ENCODE measurements at regions not wholly inside any gene's neighbourhood (a gene's known extent, or its start where the extent isn't known, plus 50 kb on each side); places are given as distances from the start of the nearest gene placed in this dataset.

DNA sequence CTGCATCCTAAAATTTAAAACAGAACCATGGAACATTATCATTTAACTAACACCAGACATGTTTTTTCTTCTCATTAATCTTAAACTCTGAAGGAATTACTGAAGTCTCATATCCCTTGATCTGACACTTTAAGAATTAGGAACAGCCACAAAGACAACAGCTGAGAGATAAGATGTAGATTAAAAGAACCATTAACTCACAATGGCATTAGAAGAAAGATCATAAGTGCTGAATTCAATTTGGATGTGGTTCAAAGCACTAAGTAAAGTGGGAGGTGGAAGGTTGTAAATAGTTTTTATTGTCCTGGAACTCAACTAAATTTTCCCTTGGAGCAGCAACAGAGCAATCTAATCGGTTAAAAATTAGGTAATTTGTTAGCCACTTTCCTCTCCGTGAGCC lies 199.0 kb upstream of the ATP2B1 start:
- Histone ChIP-seq H3K4me3 (replicated peaks in 1 of 4; ENCODE audit: control extremely low read depth in 1 of 4, insufficient read depth in 1 of 4, low read depth in 3 of 4, low read length in 4 of 4) (no peak overlapping the region), H4K20me1 (ENCODE audit: control insufficient read depth, extremely low read depth, insufficient read depth, low read length) (no peaks in the 10 kb centered on the region), H3K79me2 (ENCODE audit: control insufficient read depth, insufficient read depth, low read length) (no peaks in the 10 kb centered on the region), H3K4me1 (ENCODE audit: control insufficient read depth, extremely low read depth, insufficient read depth, low read length) (no peaks in the 10 kb centered on the region), H2AFZ (ENCODE audit: low read length) (no peak overlapping the region), H3K27ac (ENCODE audit: insufficient read depth, low read length) (no peak overlapping the region), H3K9me3 (ENCODE audit: control insufficient read depth, insufficient read depth, low read depth, low read length) (no peaks in the 10 kb centered on the region), H3K4me2 (ENCODE audit: extremely low read depth, insufficient read depth, low read length) (no peak overlapping the region), H3K27me3 (ENCODE audit: control insufficient read depth, insufficient read depth, low read length) (no peaks in the 10 kb centered on the region), H3K9ac (ENCODE audit: insufficient read depth, low read length) (no peak overlapping the region), H3K36me3 (ENCODE audit: control insufficient read depth, insufficient read depth, low read length) (no peaks in the 10 kb centered on the region)
- TF ChIP-seq EZH2 (IDR thresholded peaks at IDR 0.05; ENCODE audit: low read length, missing control alignments), result no peak
- TF ChIP-seq, protein P1, sequence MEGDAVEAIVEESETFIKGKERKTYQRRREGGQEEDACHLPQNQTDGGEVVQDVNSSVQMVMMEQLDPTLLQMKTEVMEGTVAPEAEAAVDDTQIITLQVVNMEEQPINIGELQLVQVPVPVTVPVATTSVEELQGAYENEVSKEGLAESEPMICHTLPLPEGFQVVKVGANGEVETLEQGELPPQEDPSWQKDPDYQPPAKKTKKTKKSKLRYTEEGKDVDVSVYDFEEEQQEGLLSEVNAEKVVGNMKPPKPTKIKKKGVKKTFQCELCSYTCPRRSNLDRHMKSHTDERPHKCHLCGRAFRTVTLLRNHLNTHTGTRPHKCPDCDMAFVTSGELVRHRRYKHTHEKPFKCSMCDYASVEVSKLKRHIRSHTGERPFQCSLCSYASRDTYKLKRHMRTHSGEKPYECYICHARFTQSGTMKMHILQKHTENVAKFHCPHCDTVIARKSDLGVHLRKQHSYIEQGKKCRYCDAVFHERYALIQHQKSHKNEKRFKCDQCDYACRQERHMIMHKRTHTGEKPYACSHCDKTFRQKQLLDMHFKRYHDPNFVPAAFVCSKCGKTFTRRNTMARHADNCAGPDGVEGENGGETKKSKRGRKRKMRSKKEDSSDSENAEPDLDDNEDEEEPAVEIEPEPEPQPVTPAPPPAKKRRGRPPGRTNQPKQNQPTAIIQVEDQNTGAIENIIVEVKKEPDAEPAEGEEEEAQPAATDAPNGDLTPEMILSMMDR (conservative IDR thresholded peaks at IDR 0.05 in 1 of 2, IDR thresholded peaks at IDR 0.05 in 1 of 2; ENCODE audit: low read depth in 1 of 2, low read length in 2 of 2), result no peak
- peak in 1 of 2 donors; percentile 55 for DNase-seq (ENCODE audit: low read depth in 2 of 2)

DNA sequence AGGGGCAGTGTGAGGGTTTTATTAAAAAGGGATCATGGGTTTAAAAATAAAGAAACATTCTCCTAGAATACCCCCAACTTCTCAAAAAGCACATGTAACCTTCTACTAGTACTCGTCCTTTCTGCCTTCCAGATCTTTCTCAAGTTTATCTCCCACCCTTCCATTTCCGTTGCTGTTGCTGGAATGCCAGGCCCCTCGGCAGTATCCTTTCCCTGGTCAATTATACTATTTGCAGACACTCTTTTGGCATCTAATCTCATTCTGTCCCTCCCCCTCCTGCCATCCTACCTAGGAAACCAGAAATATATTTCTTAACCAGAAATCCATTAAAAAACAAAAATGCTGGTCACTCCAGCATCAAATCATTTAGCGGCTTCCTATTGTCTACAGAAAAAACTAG lies 198.2 kb upstream of the ATP2B1 start:
- H3K4me3 ChIP-seq (replicated peaks in 1 of 4; ENCODE audit: control extremely low read depth in 1 of 4, insufficient read depth in 1 of 4, low read depth in 3 of 4, low read length in 4 of 4), result no peak overlapping the region
- no peaks in the 10 kb centered on the region for H3K9me3 ChIP-seq (ENCODE audit: control insufficient read depth, insufficient read depth, low read depth, low read length)
- H3K4me1 ChIP-seq (ENCODE audit: control insufficient read depth, extremely low read depth, insufficient read depth, low read length), result no peaks in the 10 kb centered on the region
- H4K20me1 ChIP-seq (ENCODE audit: control insufficient read depth, extremely low read depth, insufficient read depth, low read length), result no peaks in the 10 kb centered on the region
- H2AFZ ChIP-seq (ENCODE audit: low read length), result no peak overlapping the region
- H3K9ac ChIP-seq (ENCODE audit: insufficient read depth, low read length), result no peak overlapping the region
- no peak overlapping the region for H3K4me2 ChIP-seq (ENCODE audit: extremely low read depth, insufficient read depth, low read length)
- no peak for DNase-seq (ENCODE audit: low read depth in 2 of 2)
- no peaks in the 10 kb centered on the region for H3K36me3 ChIP-seq (ENCODE audit: control insufficient read depth, insufficient read depth, low read length)
- H3K27me3 ChIP-seq (ENCODE audit: control insufficient read depth, insufficient read depth, low read length), result no peaks in the 10 kb centered on the region
- TF ChIP-seq, protein P1 (conservative IDR thresholded peaks at IDR 0.05 in 1 of 2, IDR thresholded peaks at IDR 0.05 in 1 of 2; ENCODE audit: low read depth in 1 of 2, low read length in 2 of 2), result no peak
- no peak for TF ChIP-seq EZH2 (IDR thresholded peaks at IDR 0.05; ENCODE audit: low read length, missing control alignments)
- H3K79me2 ChIP-seq (ENCODE audit: control insufficient read depth, insufficient read depth, low read length), result no peaks in the 10 kb centered on the region
- no peak overlapping the region for H3K27ac ChIP-seq (ENCODE audit: insufficient read depth, low read length)

DNA sequence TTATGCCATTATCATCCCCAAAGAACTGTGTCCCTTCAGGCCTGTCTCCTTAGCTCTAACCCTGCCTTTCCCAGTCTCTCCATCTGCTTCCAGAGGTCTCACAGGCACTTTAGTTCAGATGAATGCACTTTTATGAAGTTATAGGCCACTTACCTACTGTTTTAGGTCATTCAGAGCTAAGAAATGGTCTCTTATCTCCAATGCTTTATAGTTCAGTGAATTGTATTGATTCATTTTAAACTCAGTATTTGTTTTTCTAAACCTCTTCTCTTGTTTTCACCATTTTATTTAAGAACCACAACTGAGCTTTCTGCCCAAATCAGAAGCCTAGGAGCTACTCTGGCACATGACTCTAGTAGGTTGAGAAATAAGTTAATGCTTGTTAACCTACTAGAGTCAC lies 197.5 kb upstream of the ATP2B1 start:
- H3K27me3 ChIP-seq (ENCODE audit: control insufficient read depth, insufficient read depth, low read length), result no peaks in the 10 kb centered on the region
- no peak overlapping the region for H3K4me3 ChIP-seq (replicated peaks in 1 of 4; ENCODE audit: control extremely low read depth in 1 of 4, insufficient read depth in 1 of 4, low read depth in 3 of 4, low read length in 4 of 4)
- H3K27ac ChIP-seq (ENCODE audit: insufficient read depth, low read length), result no peak overlapping the region
- no peaks in the 10 kb centered on the region for H3K36me3 ChIP-seq (ENCODE audit: control insufficient read depth, insufficient read depth, low read length)
- no peak overlapping the region for H3K4me2 ChIP-seq (ENCODE audit: extremely low read depth, insufficient read depth, low read length)
- H3K9ac ChIP-seq (ENCODE audit: insufficient read depth, low read length), result no peak overlapping the region
- no peaks in the 10 kb centered on the region for H3K4me1 ChIP-seq (ENCODE audit: control insufficient read depth, extremely low read depth, insufficient read depth, low read length)
- H2AFZ ChIP-seq (ENCODE audit: low read length), result no peak overlapping the region
- no peaks in the 10 kb centered on the region for H3K9me3 ChIP-seq (ENCODE audit: control insufficient read depth, insufficient read depth, low read depth, low read length)
- DNase-seq (ENCODE audit: low read depth in 2 of 2), result no peak
- H3K79me2 ChIP-seq (ENCODE audit: control insufficient read depth, insufficient read depth, low read length), result no peaks in the 10 kb centered on the region
- TF ChIP-seq, protein P1 (conservative IDR thresholded peaks at IDR 0.05 in 1 of 2, IDR thresholded peaks at IDR 0.05 in 1 of 2; ENCODE audit: low read depth in 1 of 2, low read length in 2 of 2), result no peak
- TF ChIP-seq EZH2 (IDR thresholded peaks at IDR 0.05; ENCODE audit: low read length, missing control alignments), result no peak
- no peaks in the 10 kb centered on the region for H4K20me1 ChIP-seq (ENCODE audit: control insufficient read depth, extremely low read depth, insufficient read depth, low read length)
